Fibroblast of lung (primary cell): ENCODE measurements at regions not wholly inside any gene's neighbourhood (a gene's known extent, or its start where the extent isn't known, plus 50 kb on each side); places are given as distances from the start of the nearest gene placed in this dataset.

Experiments used
- DNase-seq, 2 donors: peaks; one replicate each; pipeline versions ENCODE4 v3.0.0 to v3.0.0-alpha.2; 2010; ENCODE audit warnings: low read depth in 2 of 2
- H2AFZ ChIP-seq: 2 replicates; pipeline ENCODE4 v1.5.1; 2012; ENCODE audit warnings: low read length, control low read depth, inconsistent platforms
- H3K27ac ChIP-seq: 2 replicates; pipeline ENCODE4 v1.5.1; 2011; ENCODE audit warnings: low read length, control low read depth; ENCODE audit not compliant: insufficient read depth
- H3K27me3 ChIP-seq: 2 replicates; pipeline ENCODE4 v1.5.1; 2011; ENCODE audit warnings: mild to moderate bottlenecking, low read length; ENCODE audit not compliant: control insufficient read depth, insufficient read depth
- H3K36me3 ChIP-seq: 2 replicates; pipeline ENCODE4 v1.5.1; 2011; ENCODE audit warnings: low read length; ENCODE audit not compliant: control insufficient read depth, insufficient read depth
- H3K4me1 ChIP-seq: 2 replicates; pipeline ENCODE4 v1.5.1; 2011; ENCODE audit warnings: low read length; ENCODE audit not compliant: control insufficient read depth, insufficient read depth; ENCODE audit errors: extremely low read depth
- H3K4me2 ChIP-seq: 2 replicates; pipeline ENCODE4 v1.5.1; 2011; ENCODE audit warnings: low read length, control low read depth; ENCODE audit not compliant: insufficient read depth; ENCODE audit errors: extremely low read depth
- H3K4me3 ChIP-seq, 4 experiments: fragments of 200-600 bp in 1 of 4; sonication (generic) in 1 of 4; replicated peaks in 1 of 4; 2 replicates each; pipeline ENCODE4 v1.5.1; 2011 to 2016; ENCODE audit warnings: low read length in 4 of 4, low read depth in 3 of 4, mild to moderate bottlenecking in 3 of 4, control low read depth in 2 of 4, inconsistent platforms in 1 of 4, mixed read lengths in 1 of 4; ENCODE audit not compliant: insufficient read depth in 1 of 4; ENCODE audit errors: control extremely low read depth in 1 of 4
- H3K79me2 ChIP-seq: 2 replicates; pipeline ENCODE4 v1.5.1; 2012; ENCODE audit warnings: mild to moderate bottlenecking, low read length, inconsistent platforms; ENCODE audit not compliant: control insufficient read depth, insufficient read depth
- H3K9ac ChIP-seq: 2 replicates; pipeline ENCODE4 v1.5.1; 2011; ENCODE audit warnings: mild to moderate bottlenecking, low read length, control low read depth; ENCODE audit not compliant: insufficient read depth
- H3K9me3 ChIP-seq: 2 replicates; pipeline ENCODE4 v1.5.1; 2012; ENCODE audit warnings: low read depth, low read length; ENCODE audit not compliant: control insufficient read depth, insufficient read depth
- H4K20me1 ChIP-seq: 2 replicates; pipeline ENCODE4 v1.5.1; 2011; ENCODE audit warnings: low read length; ENCODE audit not compliant: control insufficient read depth, insufficient read depth; ENCODE audit errors: extremely low read depth
- EZH2 ChIP-seq: IDR thresholded peaks from 2 replicates; pipeline ENCODE4 v1.5.1; 2012; ENCODE audit warnings: low read length, control low read depth, mild to moderate bottlenecking; ENCODE audit errors: missing control alignments
- TF ChIP-seq, protein P1 (sequence below), 2 donors: IDR thresholded peaks in 1 of 2; conservative IDR thresholded peaks in 1 of 2; 1 replicate in 1 of 2; 2 replicates in 1 of 2; pipeline ENCODE4 v1.5.1; 2011 to 2012; ENCODE audit warnings: low read length in 2 of 2, control low read depth in 1 of 2, inconsistent platforms in 1 of 2, low read depth in 1 of 2, mild to moderate bottlenecking in 1 of 2

DNA sequence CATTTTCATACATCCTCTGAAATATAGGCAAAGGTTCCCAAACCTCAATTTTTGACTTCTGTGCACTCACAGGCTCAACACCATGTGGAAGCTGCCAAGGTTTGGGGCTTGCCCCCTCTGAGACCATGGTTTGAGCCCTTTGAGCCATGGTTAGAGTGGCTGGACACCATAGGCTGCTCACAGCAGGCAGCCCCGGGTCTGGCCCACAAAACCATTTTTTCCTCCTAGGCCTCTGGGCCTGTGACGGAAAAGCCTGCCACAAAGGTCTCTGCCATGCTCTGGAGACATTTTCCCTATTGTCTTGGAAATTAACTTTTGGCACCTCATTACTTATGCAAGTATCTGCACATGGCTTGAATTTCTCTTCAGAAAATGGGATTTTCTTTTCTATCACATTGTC lies 1113.2 kb upstream of the ATXN7L3B start:
- no peaks in the 10 kb centered on the region for H3K27me3 ChIP-seq
- H3K36me3 ChIP-seq = no peaks in the 10 kb centered on the region
- H3K9me3 ChIP-seq = no peaks in the 10 kb centered on the region
- H4K20me1 ChIP-seq = no peaks in the 10 kb centered on the region
- H3K4me2 ChIP-seq = no peak overlapping the region
- DNase-seq = no peak
- H3K4me1 ChIP-seq = no peaks in the 10 kb centered on the region
- TF ChIP-seq EZH2 = no peak
- H3K27ac ChIP-seq = no peak overlapping the region
- H3K9ac ChIP-seq = no peak overlapping the region
- no peak overlapping the region for H2AFZ ChIP-seq
- no peak overlapping the region for H3K4me3 ChIP-seq
- H3K79me2 ChIP-seq = no peaks in the 10 kb centered on the region

DNA sequence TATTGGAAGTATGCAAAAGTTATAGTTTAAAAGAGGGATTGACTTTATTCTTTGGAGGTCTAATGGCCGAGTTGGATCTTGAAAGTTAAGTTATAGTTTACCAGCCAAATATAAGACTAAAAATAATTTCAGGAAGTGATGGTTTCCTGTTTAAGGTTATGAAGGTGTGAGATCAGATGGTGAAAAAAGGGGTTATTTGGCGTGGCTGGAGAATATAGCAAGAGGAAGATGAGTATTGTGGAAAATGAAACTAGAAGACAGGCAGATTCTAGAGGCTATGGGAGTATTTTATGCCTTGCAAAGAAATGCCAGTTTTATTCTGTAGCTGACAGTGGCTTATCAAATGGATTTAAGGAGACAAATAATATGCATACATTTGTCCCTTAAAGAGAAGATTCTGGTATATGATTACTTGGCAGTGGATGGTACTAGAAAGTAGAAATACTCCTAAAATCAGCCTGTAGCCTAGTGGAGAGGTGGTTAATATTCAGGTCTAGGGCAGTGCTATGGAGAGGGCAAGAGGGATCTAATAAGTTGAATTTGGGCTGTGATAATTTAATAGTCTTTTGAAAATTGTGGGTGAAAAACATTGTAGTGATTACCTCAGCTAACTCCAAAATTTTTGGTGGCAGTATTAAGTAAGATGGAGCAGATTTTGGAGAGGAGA lies 1091.8 kb upstream of the ATXN7L3B start:
- no peak for DNase-seq
- no peak for TF ChIP-seq EZH2
- TF ChIP-seq, protein P1, sequence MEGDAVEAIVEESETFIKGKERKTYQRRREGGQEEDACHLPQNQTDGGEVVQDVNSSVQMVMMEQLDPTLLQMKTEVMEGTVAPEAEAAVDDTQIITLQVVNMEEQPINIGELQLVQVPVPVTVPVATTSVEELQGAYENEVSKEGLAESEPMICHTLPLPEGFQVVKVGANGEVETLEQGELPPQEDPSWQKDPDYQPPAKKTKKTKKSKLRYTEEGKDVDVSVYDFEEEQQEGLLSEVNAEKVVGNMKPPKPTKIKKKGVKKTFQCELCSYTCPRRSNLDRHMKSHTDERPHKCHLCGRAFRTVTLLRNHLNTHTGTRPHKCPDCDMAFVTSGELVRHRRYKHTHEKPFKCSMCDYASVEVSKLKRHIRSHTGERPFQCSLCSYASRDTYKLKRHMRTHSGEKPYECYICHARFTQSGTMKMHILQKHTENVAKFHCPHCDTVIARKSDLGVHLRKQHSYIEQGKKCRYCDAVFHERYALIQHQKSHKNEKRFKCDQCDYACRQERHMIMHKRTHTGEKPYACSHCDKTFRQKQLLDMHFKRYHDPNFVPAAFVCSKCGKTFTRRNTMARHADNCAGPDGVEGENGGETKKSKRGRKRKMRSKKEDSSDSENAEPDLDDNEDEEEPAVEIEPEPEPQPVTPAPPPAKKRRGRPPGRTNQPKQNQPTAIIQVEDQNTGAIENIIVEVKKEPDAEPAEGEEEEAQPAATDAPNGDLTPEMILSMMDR (conservative IDR thresholded peaks at IDR 0.05 in 1 of 2, IDR thresholded peaks at IDR 0.05 in 1 of 2; ENCODE audit: low read depth in 1 of 2, low read length in 2 of 2) = no peak

DNA sequence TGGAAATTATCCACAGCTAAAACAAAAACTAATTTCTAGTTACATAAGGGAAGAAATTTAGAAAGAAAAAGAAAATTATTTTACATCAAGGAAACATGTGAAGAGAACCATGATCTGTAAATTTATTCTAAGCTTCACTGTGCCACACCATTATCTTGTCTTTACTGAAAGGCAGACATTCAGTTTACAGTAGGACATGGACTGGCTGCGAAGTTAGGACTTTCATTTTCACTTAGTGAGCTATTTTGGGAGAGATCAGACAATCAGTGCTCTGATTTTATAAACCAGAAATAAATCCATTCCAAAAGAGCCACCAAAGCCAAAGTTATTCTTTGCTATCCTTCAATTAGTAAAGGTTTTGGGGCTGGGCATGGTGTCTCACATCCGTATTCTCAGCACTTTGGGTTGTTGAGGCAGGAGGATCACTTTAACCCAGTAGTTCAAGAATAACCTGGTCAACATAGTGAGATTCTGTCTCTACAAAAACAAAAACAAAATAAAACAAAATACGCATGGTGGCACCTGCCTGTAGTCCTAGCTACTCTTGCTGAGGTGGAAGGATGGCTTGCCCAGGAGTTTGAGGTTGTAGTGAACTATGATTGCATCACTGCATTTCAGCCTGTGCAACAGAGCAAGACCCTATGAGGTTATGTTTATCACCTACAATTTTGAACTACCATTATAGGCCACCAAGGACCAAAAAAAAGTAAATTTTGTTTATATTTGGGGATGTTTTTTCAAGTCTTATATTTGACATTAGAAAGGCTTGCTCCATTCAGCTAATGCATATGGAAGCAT lies 1084.8 kb upstream of the ATXN7L3B start:
- Histone ChIP-seq H3K4me2 (no peak overlapping the region), H3K36me3 (no peaks in the 10 kb centered on the region), H3K9ac (no peak overlapping the region), H3K9me3 (no peaks in the 10 kb centered on the region), H3K27ac (no peak overlapping the region), H3K79me2 (no peaks in the 10 kb centered on the region), H3K4me3 (no peak overlapping the region), H3K27me3 (no peaks in the 10 kb centered on the region), H4K20me1 (no peaks in the 10 kb centered on the region), H2AFZ (no peak overlapping the region), H3K4me1 (no peaks in the 10 kb centered on the region)
- no peak for DNase-seq
- no peak for TF ChIP-seq EZH2
- TF ChIP-seq, protein P1 (conservative IDR thresholded peaks at IDR 0.05 in 1 of 2, IDR thresholded peaks at IDR 0.05 in 1 of 2; ENCODE audit: low read depth in 1 of 2, low read length in 2 of 2) = no peak

More for the DNA sequence above, 1091.8 kb upstream of the ATXN7L3B start:
- H3K4me2 ChIP-seq = no peak overlapping the region
- no peak overlapping the region for H3K4me3 ChIP-seq
- H3K36me3 ChIP-seq = no peaks in the 10 kb centered on the region
- no peaks in the 10 kb centered on the region for H3K9me3 ChIP-seq
- H3K4me1 ChIP-seq = no peaks in the 10 kb centered on the region
- H3K27ac ChIP-seq = no peak overlapping the region
- no peak overlapping the region for H2AFZ ChIP-seq
- no peaks in the 10 kb centered on the region for H3K27me3 ChIP-seq
- no peaks in the 10 kb centered on the region for H4K20me1 ChIP-seq
- H3K79me2 ChIP-seq = no peaks in the 10 kb centered on the region
- no peak overlapping the region for H3K9ac ChIP-seq
